ENCODE measurements at regions not wholly inside any gene's neighbourhood (a gene's known extent, or its start where the extent isn't known, plus 50 kb on each side); places are given as distances from the start of the nearest gene placed in this dataset.

DNA sequence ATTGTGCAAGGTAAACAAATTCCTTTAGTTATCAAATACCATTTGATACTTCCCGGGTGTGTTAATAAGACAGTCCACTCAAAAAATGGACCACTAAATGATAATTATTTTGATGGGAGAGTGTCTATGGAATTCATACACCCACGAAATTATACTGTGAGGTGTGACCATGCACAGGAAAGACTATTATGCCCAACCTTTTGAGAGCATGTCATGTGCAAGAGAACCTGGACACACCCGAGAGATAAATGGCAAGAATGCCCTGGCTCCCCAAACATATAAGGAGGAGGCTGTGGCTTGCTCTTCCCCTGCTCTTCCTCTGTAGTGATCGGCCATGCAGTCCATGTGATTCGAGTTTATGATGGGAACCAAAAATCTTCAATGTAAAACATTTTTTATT is 119.5 kb upstream of the BCL2L14 start:
- POLR2A ChIA-PET: no interaction called here
- Histone ChIP-seq H3K4me2 (ENCODE audit: control insufficient read depth, insufficient read depth) (no peak overlapping the region), H3K4me3 (no peak overlapping the region), H3K79me2 (ENCODE audit: control insufficient read depth, insufficient read depth, low read length) (no peaks in the 10 kb centered on the region), H2AFZ (ENCODE audit: control insufficient read depth, low read depth, low read length) (no peak overlapping the region), H3K27me3 (replicated peaks in 1 of 2; ENCODE audit: control insufficient read depth in 2 of 2, insufficient read depth in 2 of 2, low read length in 1 of 2) (no peaks in the 10 kb centered on the region), H3K36me3 (ENCODE audit: control insufficient read depth in 2 of 2, insufficient read depth in 2 of 2, low read length in 1 of 2) (no peaks in the 10 kb centered on the region), H3K4me1 (ENCODE audit: control insufficient read depth, insufficient read depth, low read length) (peaks cover 4% of the 10 kb centered on the region; the same call in 1 of the 2 replicates), H3K27ac (ENCODE audit: control insufficient read depth, insufficient read depth) (no peak overlapping the region), H3K9me3 (replicated peaks; ENCODE audit: control insufficient read depth, insufficient read depth, low read length) (no peaks in the 10 kb centered on the region), H3K9ac (ENCODE audit: control insufficient read depth, insufficient read depth, low read length) (no peak overlapping the region), H4K20me1 (ENCODE audit: control insufficient read depth, insufficient read depth) (no peaks in the 10 kb centered on the region)
- CTCF ChIA-PET: no interaction called here
- TF ChIP-seq EED (IDR thresholded peaks at IDR 0.05; ENCODE audit: low read depth): no peak
- TF ChIP-seq CREM (IDR thresholded peaks at IDR 0.05; ENCODE audit: low read depth): no peak
- no peak for TF ChIP-seq CBX3 (IDR thresholded peaks at IDR 0.05; ENCODE audit: borderline replicate concordance, low read depth)
- TF ChIP-seq BRCA1 (IDR thresholded peaks at IDR 0.05; ENCODE audit: low read depth, low read length): no peak
- no peak for TF ChIP-seq TBL1XR1 (IDR thresholded peaks at IDR 0.05; ENCODE audit: low read depth, low read length)
- no peak for TF ChIP-seq NFIC (IDR thresholded peaks at IDR 0.05; ENCODE audit: low read depth, low read length)
- TF ChIP-seq CHD1 (IDR thresholded peaks at IDR 0.05; ENCODE audit: low read depth, low read length): no peak
- FAIRE-seq (no peak), DNase-seq (ENCODE audit: low read depth, low spot score) (no peak), ATAC-seq (no peak)
- intact Hi-C loops (cut with micrococcal nuclease; ENCODE audit: unreplicated experiment): no loop called here
- SMC1A ChIA-PET (ENCODE audit: uncharacterized antibody, unreplicated experiment): interaction anchor here (1.3 to 2.4 kb wide), 3 partner anchors 9 to 23 kb away, joined by 3 to 11 read pairs (median 4); no protein-coding TSS in a partner anchor
- WGBS (ENCODE audit: insufficient coverage, insufficient replicate concordance, low lambda C conversion rate, missing lambda C conversion rate): 38% methylated on average over 5 of the region's 5 CpGs
- RAD21 ChIA-PET (ENCODE audit: unreplicated experiment): no interaction called here
- in situ Hi-C loops (cut with MboI): no loop called here
- BruUV-seq (replicated peaks): no TSS peak

DNA sequence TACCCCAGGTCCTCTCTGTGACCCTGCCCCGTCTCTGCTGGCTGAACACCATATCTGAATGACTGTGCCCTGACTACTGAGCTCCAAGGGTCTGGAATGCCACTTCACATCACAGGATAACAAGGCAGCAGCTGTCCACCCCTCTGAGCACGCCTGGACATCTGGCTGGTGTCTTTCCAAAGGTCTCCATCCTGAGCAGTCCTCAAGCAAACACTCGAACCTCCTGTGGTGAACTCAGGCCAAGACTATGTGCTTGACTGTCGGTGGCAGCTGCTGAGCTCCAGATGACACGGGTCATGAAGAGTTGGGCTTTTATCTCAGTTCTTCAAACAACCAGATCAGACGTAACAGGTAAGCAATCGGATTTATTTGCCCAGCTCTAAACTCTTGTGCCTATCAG is 117.2 kb upstream of the BCL2L14 start:
- Histone ChIP-seq H3K36me3 (ENCODE audit: control insufficient read depth in 2 of 2, insufficient read depth in 2 of 2, low read length in 1 of 2) (no peaks in the 10 kb centered on the region), H2AFZ (ENCODE audit: control insufficient read depth, low read depth, low read length) (no peak overlapping the region), H3K27me3 (replicated peaks in 1 of 2; ENCODE audit: control insufficient read depth in 2 of 2, insufficient read depth in 2 of 2, low read length in 1 of 2) (no peaks in the 10 kb centered on the region), H3K4me2 (ENCODE audit: control insufficient read depth, insufficient read depth) (no peak overlapping the region), H3K9me3 (replicated peaks; ENCODE audit: control insufficient read depth, insufficient read depth, low read length) (no peaks in the 10 kb centered on the region), H4K20me1 (ENCODE audit: control insufficient read depth, insufficient read depth) (no peaks in the 10 kb centered on the region), H3K27ac (ENCODE audit: control insufficient read depth, insufficient read depth) (no peak overlapping the region), H3K4me3 (no peak overlapping the region), H3K9ac (ENCODE audit: control insufficient read depth, insufficient read depth, low read length) (no peak overlapping the region), H3K4me1 (ENCODE audit: control insufficient read depth, insufficient read depth, low read length) (peaks cover 7% of the 10 kb centered on the region), H3K79me2 (ENCODE audit: control insufficient read depth, insufficient read depth, low read length) (no peaks in the 10 kb centered on the region)
- ChIA-PET CTCF (interaction anchor here (1.0 to 2.0 kb wide), 3 partner anchors 79 to 371 kb away, joined by 3 to 4 read pairs (median 3); no protein-coding TSS in a partner anchor), POLR2A (no interaction called here), RAD21 (ENCODE audit: unreplicated experiment) (interaction anchor here (0.6 to 0.8 kb wide), 2 partner anchors 66 to 73 kb away, joined by 3 read pairs; no protein-coding TSS in a partner anchor), SMC1A (ENCODE audit: uncharacterized antibody, unreplicated experiment) (interaction anchor here (1.3 to 1.4 kb wide), 3 partner anchors 11 to 28 kb away, joined by 3 read pairs; no protein-coding TSS in a partner anchor)
- BruUV-seq (replicated peaks): no TSS peak
- no peak for FAIRE-seq
- no peak for DNase-seq (ENCODE audit: low read depth, low spot score)
- ATAC-seq: no peak
- intact Hi-C loops (cut with micrococcal nuclease; ENCODE audit: unreplicated experiment) (no loop called here), in situ Hi-C loops (cut with MboI) (no loop called here)
- 78% methylated on average over 7 of the region's 7 CpGs for WGBS (ENCODE audit: insufficient coverage, insufficient replicate concordance, low lambda C conversion rate, missing lambda C conversion rate)
- TF ChIP-seq BMI1 (IDR thresholded peaks at IDR 0.05; ENCODE audit: borderline replicate concordance): no peak
- TF ChIP-seq, protein P1, sequence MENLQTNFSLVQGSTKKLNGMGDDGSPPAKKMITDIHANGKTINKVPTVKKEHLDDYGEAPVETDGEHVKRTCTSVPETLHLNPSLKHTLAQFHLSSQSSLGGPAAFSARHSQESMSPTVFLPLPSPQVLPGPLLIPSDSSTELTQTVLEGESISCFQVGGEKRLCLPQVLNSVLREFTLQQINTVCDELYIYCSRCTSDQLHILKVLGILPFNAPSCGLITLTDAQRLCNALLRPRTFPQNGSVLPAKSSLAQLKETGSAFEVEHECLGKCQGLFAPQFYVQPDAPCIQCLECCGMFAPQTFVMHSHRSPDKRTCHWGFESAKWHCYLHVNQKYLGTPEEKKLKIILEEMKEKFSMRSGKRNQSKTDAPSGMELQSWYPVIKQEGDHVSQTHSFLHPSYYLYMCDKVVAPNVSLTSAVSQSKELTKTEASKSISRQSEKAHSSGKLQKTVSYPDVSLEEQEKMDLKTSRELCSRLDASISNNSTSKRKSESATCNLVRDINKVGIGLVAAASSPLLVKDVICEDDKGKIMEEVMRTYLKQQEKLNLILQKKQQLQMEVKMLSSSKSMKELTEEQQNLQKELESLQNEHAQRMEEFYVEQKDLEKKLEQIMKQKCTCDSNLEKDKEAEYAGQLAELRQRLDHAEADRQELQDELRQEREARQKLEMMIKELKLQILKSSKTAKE (IDR thresholded peaks at IDR 0.05; ENCODE audit: low read depth, poor library complexity, severe bottlenecking): no peak
- no peak for TF ChIP-seq ASH2L (IDR thresholded peaks at IDR 0.05; ENCODE audit: borderline replicate concordance, low read depth)
- TF ChIP-seq SMAD1 (IDR thresholded peaks at IDR 0.05; ENCODE audit: low read depth, partially characterized antibody): no peak
- no peak for TF ChIP-seq KDM1A (IDR thresholded peaks at IDR 0.05; ENCODE audit: borderline replicate concordance)
- TF ChIP-seq SREBF1 (IDR thresholded peaks at IDR 0.05; ENCODE audit: low read length): no peak
- TF ChIP-seq ZNF24 (IDR thresholded peaks at IDR 0.05): no peak
- TF ChIP-seq POLR2AphosphoS5 (IDR thresholded peaks at IDR 0.05; ENCODE audit: low read length): no peak
- TF ChIP-seq PML (IDR thresholded peaks at IDR 0.05; ENCODE audit: low read length): no peak

All from GM12878 (cell line).